NCI-H2107 (cell line): ENCODE measurements at regions not wholly inside any gene's neighbourhood (a gene's known extent, or its start where the extent isn't known, plus 50 kb on each side); places are given as distances from the start of the nearest gene placed in this dataset.

ENCODE experiments used
- DNase-seq: peaks from one replicate; lab custom pipeline; 2025; lab: John Stamatoyannopoulos, UW

DNA sequence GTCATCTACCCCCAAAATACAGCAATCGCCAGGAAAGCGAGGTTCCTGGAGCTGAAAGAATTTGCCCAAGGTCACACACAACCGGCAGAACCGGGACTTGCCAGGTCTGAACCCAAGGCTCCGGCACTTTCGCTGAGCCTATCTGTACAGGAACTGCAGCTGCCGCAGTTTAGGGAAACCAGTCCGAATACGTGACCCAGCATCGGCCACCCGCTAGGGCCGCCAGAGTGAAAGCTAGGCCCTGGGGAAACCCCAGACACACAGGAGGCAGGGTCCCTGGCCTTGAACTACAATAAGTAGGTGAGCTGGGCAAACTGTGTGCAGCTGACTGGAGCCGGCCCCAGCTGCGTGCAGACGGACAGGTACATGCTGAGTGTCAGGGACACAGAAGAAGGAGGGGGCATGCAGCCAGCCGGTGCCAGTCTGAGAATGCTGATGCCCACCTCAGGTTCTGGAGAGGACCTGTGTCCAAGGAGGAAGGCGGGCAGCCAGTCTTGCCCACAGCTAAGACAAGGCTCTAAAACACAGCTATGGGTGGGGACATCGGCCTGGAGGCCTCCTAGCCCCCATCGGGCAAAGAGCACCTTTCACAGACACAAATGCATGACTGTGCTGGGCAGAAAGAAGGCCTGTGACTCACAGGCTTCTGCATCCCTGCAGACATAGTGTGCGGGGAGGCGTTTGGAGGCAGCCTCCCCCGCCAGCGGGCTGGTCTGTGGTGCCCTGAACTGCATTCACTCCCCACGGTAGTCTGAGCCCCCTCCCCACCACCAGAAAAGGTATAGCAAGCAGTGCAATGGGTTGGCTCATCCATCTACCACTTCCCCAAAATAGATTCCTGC is 107.4 kb upstream of the ID2 start:
- no peak for DNase-seq

DNA sequence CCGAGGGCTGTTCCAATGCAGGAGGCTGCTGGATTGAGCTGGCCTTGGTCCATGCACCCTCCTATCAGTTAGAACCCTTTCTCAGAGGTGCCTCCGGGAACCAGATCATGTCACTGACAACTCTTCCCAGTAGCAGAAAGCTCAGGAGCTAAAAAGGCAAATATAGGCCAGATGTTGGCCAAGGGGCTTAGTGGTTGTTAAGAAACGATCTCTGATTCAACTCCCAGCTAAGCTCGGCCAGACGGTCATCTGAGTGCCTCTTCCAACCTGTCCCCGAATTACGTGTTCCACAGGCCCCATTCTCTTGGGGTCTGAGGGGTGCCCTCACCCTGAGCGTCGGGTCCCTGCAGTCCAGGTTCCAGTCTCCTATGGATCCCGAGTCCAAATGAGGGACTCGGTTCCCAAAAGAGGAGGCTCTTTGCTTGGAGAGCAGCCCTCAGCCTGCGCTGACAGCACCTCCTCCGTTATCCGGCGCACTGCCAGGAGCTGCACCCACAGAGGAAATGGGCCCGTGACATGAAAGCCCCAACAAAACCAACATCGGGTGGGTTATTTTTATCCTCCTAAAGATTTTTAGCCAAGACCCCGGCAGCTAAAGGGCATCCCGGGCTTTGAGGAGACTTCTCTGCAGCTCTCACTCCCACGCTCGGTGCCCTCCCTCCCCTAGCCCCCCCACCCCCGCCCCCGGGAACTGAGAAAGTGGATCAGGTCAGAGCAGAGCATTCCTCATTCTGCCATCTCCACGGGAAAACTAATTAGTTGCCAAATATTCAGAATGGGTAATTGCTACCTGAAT is 106.6 kb upstream of the ID2 start:
- no peak for DNase-seq

DNA sequence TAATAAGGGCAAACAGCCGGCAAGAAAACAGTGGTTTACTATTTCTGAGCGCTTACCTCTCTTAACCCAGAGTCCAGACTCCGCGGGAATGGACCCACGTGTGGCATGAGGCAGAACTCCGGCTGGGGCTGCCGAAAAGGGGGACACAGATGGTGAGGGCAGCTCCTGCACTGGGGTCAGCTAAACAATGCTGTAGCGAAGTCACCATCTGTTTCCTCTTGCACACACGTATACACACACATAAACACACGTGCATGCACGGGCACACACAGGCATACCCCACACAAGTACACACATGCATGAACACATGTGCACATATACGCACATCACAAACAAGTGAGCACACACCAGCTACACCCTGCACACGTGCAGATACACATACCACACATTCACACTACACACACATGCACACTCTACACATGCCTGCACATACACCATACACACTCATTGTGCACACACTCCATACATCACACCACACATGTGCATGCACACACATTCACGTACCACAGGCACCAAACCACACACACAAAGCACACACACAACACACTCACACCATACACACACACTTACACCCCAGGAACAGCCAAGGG is 105.9 kb upstream of the ID2 start:
- DNase-seq = no peak

DNA sequence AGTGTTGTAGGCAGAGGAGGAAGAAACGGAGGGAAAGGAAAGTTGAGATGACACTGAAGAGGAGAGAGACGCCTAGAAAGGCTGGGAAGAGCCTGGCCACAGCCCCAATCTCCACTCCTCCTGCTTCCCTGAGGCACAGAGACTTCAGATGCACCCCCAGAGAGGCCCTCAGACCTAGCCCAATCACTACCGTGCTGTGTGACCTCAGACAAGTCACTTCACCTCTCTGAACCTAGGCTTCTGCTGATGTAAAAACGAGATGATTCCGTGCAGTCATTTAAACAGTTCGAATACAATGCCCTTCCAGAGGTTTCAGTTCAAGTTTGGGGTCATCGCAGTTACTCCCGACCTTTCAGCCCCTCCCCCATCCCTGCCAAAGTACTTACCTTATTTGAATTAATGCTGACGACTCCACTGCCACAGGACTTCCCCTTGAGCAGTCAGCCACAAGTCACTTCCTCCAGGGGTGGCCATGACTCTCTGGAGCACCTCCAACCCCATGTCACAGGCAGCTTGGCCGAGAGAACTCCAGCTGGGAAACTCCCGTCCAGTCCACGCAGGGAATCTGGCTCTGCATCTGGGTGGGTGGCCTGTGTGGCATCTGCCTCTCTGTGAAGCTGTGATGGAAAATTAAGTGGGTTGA is 105.2 kb upstream of the ID2 start:
- no peak for DNase-seq

DNA sequence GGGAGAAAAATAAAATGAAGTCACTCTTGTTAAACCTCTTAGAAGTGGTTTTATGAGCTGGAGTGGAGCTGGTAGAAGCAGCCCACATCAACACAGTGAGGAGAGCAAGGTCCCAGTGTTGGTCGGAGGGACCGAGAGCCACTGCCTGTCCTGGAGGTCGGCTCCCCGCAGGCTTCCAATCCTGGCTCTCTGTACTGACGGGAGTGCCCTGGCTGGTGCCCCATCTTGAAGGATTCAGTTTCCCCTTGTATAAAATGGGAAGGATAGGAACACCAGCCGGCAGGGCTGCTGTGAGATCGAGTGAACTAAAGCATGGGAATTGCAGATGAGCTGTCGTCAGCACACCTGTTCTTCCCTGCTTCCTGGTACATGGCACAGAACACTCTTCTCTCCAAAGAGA is 104.3 kb upstream of the ID2 start:
- DNase-seq = no peak

DNA sequence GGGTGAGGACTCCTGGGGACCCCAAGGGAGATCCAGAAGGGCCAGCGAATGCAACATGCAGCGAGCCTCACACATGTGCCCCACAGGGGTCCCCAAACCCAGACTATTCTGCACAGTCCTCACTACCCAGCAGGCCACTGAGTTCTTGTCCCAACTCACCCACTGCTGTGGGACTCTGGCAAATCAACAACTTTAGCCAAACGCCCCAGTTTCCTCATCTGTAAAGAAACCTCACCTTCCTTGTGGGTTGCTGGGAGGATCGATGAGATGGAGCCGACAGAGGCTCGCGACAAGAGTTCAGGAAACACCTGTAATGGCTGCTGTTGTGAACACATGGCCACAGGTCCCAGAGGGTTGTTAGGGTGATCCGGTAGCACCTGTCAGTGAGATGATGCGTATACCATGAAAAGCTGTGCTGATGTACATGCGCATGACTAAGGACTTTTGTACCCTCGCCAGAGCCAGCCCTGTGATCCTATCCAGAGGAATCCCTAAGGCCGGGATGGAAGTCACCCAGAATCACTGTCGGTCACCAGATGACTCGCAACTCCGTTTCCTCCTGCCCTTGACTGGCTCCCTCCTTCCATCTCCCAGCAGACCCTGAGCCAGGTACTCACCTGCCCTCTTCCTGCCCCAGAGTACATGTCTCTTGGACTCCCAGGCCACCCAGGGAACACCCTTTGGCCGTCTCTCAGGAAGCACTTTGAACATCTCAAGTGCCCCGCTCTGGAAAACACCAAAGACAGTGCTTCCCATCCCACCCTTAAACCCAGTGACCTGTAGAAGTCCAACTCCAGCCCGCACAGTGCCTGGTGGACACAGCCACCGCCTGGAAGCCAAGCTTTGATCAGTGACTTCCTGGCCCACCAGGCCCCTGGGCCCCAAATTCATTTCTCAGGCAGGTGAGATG is 103.3 kb upstream of the ID2 start:
- no peak for DNase-seq

DNA sequence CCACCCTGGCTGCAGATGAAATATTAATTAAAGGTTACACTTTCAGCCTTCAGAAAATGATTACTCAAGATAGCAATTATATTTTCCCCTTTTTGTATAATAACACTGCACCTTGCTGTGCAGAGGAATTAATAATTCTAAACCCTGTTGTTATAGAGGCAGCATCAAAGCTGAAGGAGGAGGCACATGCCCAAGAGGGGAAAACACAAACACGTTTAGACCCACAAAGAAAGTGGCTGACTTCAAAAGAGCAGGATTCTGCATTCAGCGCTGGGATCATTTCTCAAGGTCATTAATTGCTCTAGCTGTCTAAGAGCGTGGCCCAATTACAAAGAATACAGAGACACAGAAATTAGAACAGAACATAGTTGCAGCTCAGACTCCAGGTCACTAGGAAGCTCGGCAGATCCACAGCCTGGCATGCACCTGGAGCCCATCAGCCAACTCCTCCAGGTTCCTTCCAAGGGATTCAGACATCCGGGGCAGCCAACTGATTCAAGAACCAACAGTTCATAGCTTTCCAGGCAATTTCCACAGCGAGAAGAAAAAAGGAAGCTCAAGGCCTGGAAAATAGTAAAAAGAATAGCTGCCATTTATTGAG is 102.3 kb upstream of the ID2 start:
- no peak for DNase-seq

DNA sequence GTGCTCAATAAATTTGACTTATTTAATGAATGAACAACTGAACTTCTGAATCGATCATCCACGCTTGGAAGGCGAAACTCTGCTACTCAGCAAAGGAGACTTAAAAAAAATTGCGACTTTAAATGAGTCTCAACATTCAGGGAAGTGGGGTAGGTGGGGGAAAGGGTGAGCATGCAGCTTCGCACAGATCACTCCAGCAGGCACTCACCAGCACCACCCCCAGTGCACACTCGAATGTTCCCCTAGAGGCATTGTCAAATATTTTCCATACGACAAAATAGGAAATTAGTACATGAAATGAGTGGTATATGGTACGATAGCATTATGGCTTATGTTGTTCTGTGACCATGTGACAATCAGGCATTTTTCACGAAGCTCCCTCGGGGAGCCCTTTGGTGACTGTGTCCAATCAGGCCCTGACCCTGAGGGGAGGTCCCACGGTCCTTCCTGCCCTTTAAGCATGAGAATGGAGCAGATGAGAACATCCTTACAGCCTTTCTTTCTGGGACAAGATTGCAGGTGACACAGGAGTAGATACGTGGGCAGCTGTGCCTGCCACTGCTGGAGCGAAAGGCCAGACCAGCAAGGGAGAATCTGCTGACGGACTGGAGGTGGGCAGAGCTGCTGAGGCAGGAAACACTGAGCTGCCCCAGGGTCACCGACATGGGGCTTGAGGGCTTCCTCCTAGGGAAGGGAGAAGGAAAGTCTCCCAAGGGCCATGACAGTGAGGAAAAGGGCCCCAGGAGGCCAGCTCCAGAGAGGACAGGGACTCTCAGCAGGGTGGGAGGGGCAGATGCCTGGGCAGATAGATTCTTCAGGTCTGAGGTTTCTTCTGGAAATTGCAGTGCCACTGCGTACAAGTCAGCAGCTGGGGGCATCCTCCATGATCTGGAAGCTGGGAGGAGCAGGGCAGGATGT is 101.3 kb upstream of the ID2 start:
- no peak for DNase-seq

DNA sequence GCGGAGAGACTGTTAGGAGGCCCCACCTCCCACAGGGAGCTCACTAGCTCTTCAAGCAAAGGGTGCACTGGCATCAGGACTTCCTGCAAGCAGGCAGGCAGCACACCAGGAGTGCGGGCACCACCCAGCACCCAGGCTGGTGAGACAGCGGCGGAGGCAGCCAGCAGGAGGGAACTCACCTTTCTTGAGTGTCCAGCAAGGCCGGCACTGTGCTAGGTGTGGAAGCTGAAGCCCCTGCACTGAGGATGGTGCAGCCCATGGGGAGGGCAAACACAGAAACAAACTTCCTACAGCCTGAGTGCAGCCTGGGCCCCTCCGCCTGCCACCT is 100.7 kb upstream of the ID2 start:
- peak; percentile 26 for DNase-seq

DNA sequence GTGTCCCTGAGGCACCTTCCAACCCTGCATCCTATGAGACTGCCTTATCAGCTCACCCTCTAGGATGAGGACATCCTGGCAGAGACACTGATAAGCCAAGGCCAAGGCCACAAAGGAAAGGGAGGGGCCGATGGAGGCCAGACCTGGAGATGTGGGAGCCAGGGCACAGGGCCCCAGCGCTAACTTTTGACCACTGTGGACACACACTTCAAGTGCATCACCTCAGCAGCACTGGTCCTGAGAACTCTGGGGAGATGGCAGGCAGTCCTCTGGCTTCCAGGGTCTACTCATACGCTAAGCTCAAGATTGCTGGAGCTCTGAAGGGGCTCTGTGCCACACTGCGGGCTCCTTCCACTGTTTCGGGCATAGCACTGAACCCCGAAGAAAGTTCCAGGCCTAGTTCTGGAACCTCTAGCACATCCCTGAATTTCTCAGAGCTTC is 100.2 kb upstream of the ID2 start:
- no peak for DNase-seq

DNA sequence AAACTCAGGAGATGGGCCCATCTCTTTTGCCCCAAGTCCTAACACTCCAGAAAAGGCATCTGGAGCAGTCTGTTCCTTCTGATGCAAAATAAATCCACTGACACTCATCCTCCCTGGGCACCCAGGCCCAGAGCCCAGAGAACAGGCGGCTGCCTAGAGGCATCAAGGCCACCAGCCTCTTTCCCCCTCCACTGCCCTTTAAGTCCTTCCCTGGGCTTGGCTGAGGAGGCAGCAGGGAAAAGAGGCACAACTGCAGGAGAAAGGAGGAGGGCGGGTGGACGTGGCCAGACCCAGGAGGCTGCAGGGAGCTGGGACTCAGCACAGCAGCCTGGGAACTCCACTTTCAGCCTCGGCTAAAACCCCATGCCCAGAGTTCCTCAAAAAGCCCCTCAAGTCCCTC is 99.7 kb upstream of the ID2 start:
- no peak for DNase-seq

DNA sequence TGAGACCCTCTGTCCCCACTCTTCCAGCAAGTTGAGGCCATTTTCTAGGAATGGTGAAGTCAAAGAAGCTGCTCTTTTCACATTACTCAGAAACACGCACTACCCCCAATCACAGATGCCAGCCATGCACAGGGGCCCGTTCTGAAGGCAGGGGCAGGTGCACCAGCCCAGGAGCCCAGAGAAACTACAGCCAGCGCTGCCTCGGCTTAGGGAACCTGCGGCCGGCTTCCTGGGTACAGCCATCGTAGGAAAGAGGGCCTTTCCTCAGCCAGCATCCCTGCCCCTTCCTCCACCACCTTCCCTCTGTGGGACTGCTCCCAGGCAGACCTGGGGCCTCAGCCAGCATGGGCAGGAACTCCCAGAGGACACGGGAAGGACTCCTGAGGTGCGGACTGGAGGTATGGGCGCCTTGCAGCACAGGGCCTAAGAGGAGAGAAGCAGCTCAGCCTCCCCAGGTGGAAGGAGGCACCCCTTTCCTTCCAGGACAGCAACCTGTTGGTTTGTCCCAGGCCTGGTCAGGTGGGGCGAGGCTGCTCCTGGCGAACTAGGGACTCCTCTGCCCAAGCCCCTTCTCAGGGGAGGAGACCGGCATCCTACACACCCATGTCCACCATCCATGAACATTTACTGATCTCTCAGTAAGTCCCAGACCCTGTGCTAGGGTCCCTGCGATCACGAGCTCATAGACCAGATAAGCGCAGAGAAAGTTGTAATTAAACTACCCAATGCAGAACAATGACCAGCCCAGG is 99.0 kb upstream of the ID2 start:
- DNase-seq = no peak

DNA sequence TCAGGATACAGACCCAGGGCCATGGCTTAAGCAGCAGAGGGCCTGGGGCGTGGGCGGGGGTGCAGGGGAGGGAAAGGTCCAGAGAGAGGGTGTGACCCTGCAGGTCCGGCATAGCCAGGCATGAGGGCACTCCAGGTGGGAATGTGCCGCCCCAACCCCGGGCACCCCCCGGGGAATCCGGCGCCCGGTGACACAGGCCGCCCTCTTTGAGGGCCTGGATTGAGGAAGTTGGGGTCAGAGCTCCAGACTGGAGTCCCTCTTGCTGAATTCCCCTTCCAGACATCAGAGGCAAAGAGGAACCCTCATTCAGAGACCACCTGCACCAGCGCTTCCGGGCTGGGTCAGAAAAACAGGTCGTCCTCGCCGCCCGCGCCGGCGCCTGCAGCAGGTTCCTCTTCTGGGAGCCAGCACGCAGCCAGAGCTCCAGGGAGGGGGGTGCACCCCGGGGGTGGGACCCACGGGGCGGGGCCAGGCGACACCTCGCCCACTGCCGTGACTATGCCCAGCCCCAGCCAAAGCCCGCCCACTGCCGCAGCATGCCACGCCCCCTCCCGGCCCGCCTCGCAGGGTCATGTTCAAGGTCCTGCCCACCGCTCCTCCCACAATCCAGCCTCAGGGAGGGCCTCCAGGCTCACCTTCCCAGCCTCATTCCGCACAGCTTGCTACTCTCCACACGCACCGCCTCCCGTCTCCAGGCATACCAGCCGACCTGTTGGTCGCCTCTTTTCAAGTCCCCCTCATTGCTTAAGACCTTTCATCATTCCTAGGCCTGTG is 98.3 kb upstream of the ID2 start:
- peak; percentile 87 for DNase-seq

DNA sequence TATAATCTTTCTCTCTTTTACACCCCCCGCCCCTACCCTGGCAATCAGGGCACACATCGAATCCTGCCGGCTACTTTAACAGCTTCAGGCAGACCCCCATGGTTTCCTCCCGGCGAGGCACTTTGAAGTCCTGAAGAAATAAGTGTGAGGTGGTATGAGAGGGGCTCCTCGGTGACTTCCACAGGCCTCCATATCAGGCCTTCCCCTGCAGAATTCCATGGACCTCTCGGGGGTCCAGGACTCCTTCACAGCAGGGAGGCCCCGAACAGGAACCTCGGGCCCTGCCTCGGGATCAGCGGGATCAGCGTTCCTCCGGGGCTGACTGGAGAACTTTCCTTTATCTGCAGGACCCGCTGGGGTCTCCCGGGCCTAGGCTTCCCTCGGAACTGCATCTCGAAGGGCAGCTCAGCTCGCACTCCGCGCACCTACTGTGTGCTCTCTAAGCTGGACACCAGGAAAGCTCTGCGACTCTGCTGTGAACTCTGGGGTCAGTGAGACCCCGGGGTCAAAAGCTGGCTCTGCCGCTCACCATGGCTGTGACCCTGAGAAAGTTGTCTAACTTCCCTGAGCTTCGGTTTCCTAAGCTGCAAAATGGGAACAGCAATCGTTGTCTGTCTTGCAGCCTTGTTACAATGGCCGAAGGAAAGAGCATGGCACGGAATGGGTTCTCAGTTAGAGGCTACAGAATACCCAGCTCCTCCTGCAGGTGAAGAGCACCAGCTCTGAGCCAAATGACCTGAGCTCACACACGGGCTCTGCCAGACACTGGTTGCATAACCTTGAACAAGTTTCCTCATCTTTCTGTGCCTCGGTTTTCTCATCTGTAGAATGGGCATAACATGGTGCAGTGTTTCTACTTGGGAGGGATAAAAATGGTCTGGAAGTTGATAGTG is 97.4 kb upstream of the ID2 start:
- no peak for DNase-seq

DNA sequence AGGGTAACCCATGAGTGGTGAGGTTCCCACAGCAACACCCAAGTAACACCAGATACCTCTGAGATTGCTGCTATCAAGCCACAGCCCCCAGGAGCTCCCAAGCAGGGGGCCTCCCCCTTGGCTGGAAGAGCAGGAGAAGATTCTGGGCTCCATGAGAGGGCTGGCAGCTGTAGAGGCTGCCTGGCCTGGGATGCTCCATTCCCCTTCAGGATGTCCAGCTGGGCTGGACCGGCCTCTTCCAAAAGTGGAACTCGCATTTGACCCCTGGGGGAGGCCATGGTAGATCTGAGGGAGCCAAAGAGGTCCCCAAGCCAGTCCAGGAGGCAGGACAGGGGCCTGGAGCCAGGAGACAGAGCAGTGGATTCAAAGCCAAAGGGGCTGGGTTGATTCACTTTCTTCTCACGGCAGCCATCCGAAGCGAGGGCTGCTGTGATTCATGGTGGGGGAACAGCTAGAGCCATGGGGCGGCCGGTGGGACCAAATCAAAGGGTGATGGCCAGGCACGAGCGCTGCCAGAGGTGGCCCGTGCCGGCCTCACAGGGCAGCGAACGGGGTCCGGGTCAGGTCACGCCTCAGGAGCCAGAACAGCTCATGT is 95.3 kb upstream of the ID2 start:
- DNase-seq = no peak

DNA sequence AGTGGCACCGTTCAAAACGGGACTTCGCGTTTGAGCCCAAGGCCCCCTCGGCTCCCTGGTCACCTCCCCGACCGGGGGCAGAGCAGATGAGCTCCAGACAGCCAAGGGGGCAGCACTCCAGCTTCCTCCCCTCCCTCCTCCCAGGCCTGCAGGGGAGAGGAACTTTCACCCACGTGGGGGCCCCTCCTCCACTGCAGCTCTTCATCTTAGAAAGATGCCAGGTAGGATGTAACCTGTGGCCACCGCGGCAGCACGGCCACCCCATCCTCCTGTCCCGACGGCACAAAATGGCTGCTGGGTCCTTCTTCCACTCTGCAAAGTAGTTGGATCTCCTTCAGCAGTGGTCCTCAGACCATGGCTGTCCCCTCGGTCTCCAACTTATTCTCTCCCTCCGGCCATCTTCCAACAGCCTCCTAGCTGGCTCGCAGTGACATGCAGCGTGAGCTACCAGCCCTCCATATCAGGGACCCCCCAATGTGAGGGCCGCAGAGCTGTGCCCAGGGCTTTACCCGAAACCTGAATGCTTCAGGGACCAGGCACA is 94.5 kb upstream of the ID2 start:
- DNase-seq = no peak
